Right renal pelvis (tissue), 4 donors: ENCODE measurements at regions not wholly inside any gene's neighbourhood (a gene's known extent, or its start where the extent isn't known, plus 50 kb on each side); places are given as distances from the start of the nearest gene placed in this dataset.
A peak's percentile ranks its signal among the peaks of the same experiment; 100 is the strongest.
"Not testable (repeated sequence)": the region's sequence is repeated elsewhere in the genome, so short reads cannot be mapped to it uniquely, and the experiment has no call there.

Experiments
- DNase-seq, 4 donors: peaks; one replicate each; pipeline ENCODE4 v3.0.0-alpha.2; 2013; ENCODE audit warnings: low read depth in 4 of 4, low spot score in 3 of 4, missing footprints in 1 of 4

GRCh38 chrX:55326985-55327384 is 62.3 kb upstream of the PAGE3 start:
- no peak for DNase-seq

GRCh38 chrX:55335296-55335695 is 70.6 kb upstream of the PAGE3 start:
- DNase-seq = no peak

GRCh38 chrX:55336176-55336575 is 71.5 kb upstream of the PAGE3 start:
- DNase-seq = no peak

GRCh38 chrX:55340896-55341433 is 76.2 kb upstream of the PAGE3 start:
- no peak for DNase-seq

GRCh38 chrX:55342533-55343501 is 78.1 kb upstream of the PAGE3 start:
- peak in 1 of 4 donors; percentile 16 for DNase-seq

GRCh38 chrX:55356609-55357008 is 91.9 kb upstream of the PAGE3 start:
- no peak for DNase-seq

GRCh38 chrX:55357236-55357635 is 92.5 kb upstream of the PAGE3 start:
- no peak for DNase-seq

GRCh38 chrX:55379396-55379795 is 72.5 kb upstream of the MAGEH1 start:
- no peak for DNase-seq

GRCh38 chrX:55389376-55389775 is 62.6 kb upstream of the MAGEH1 start:
- DNase-seq = no peak

- not testable (repeated sequence) for DNase-seq
Observed at GRCh38 chrX:55396836-55397235, 55.1 kb upstream of the MAGEH1 start.
